HG02678 (cell line): ENCODE measurements at regions not wholly inside any gene's neighbourhood (a gene's known extent, or its start where the extent isn't known, plus 50 kb on each side); places are given as distances from the start of the nearest gene placed in this dataset.
"Not testable (repeated sequence)": the region's sequence is repeated elsewhere in the genome, so short reads cannot be mapped to it uniquely, and the experiment has no call there.

Experiments
- ATAC-seq: cut with Tn5 transposase; IDR thresholded peaks from one replicate; pipeline ENCODE4 v1.9.1; 2021; ENCODE audit warnings: mild to moderate bottlenecking, moderate library complexity; ENCODE audit not compliant: unreplicated experiment

GRCh38 chr14:53378142-53378541, 225.0 kb upstream of the DDHD1 start:
- no peak for ATAC-seq

- no peak for ATAC-seq
These were observed 222.9 kb upstream of the DDHD1 start for GRCh38 chr14:53376064-53376463.

- ATAC-seq = no peak
These were observed 222.5 kb upstream of the DDHD1 start for GRCh38 chr14:53375599-53375998.

DNA sequence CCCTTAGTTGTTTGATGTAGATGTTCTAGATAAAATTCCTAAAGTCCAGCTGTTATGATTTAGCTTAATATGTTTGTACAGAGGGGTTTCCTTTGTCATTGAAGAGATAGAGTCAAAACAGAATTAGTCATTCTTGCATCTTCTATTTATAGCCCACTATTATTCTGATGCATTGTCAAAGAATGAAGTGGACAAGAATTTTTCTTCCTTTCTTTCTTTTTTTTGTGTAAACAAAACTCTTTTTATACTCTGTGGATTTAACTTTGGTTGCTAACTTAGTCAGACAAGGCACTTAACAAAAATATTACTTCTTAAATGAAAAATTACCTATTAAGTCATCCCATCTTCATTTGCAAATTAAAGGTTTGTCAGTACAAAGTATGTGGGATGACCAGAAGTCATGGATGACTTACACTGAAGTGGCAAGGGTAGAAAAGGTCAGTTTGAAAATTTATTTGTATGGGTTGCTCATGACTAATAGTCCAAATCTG, 215.6 kb upstream of the DDHD1 start:
- no peak for ATAC-seq

- no peak for ATAC-seq
These were observed 214.9 kb upstream of the DDHD1 start for GRCh38 chr14:53368066-53368465.

GRCh38 chr14:53367644-53368026, 214.5 kb upstream of the DDHD1 start:
- no peak for ATAC-seq

- no peak for ATAC-seq
These were observed 212.5 kb upstream of the DDHD1 start for GRCh38 chr14:53365486-53366130.

GRCh38 chr14:53362916-53363315, 209.8 kb upstream of the DDHD1 start:
- not testable (repeated sequence) for ATAC-seq

DNA sequence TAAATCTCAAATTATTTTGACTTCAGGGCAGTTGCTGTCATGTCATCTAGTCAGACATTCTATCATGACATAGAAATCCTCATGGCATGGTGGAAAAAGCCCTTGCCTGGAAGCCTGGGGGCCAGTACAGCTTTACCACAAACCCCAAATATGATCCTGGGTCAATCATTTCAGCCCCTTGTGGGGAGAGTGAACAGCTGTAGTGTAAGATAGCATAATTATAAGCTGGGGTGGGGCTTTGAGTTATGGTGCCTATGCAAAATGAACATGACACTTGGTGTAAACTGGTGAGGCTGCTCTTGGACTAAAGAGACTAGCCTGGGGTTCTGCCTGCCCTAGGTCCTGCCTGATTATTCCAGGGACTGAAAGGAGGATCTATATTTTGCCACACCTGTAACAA, 207.7 kb upstream of the DDHD1 start:
- ATAC-seq = no peak

DNA sequence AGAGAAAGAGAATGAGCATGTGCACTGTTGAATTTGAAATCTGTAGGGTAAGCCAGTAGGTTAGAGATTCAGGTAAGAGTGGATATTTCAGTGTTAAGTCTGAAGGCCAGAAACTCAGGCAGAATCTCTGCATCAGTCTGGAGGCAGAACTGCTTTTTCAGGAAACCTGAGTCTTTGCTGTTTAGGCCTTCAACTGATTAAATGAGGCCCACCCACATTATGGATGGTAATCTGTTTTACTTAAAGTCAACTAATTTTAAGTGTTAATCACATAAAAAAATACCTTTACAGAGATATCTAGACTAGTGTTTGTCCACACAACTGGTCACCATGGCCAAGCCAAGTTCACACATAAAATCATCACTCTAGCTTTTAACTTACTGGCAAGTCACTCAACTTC, 205.0 kb upstream of the DDHD1 start:
- ATAC-seq = no peak

DNA sequence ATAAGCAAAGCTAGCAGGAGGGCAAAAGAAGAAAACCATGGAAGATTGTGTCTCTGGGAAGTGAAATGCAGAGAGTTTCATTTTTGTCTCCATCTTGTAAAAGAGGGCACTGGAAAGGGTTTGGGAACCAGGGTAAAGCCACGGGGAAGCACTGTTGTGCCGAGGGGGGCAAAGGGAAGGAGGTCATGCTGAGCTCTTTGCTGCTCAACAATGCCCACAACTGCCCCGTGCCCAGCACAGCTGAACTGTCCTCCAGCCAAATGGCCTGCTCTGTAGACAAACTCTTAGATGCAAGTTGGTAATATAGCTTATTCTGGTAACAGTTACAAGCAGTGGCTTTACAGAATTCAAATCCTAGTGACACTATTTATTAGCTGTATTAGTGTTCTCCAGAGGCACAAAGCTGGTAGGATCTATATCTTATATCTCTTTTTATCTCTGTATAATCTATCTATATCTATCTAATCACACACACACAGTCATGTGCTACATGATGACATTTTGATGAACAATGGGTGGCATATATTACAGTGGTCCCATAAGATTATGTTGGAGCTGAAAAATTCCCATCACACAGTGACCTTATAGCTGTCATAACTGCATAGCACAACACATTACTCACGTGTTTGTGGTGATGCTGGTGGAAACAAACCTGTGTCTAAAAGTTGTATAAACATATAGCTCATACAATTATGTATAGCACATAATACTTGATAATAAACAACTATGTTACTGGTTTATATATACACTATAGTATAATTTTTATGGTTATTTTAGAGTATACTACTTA, 203.4 kb upstream of the DDHD1 start:
- ATAC-seq = no peak

DNA sequence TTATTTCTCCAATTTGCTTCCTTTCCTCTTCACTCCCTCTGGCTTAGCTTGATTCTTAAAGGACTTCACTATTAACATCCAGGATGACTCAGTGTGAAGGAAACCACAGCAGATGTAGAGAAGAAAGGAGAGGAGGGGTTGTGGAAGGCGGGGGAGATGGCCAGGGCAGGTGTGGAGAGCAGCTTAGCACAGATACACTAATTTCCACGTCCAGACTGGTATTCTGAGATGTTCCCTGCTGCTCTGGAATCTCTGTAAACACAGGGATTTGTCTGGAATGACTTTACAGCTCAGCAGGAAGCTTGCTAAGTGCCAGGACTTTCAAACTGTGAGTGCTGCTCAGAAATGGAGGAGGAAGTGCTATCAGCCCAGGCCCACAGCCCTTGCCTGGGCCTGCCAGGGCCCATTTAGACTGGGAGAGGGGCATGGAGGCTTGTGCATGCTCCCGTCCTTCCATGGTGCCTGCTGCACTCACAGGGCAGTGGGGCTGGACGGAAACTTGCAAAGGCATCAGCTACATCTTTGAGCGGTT, 202.5 kb upstream of the DDHD1 start:
- ATAC-seq = no peak

DNA sequence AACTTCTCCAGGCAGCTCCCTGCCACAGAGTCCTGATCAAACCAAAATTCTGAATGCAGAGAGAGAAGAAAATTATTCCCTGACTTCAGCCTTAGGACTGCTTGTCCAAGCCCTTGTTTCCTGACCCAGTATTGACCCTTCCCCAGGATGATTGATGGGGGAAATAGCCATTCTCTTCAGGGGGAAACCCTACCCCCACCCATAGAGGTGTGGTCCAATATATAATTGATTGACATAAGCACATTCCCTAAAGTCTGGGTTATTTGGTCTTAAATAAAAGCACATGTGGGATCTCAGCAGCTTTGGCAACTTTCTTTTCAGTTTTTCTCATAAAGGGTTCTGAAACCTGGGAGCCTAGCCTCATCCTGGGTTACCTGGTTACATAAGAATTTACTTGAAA, 201.2 kb upstream of the DDHD1 start:
- ATAC-seq = no peak

GRCh38 chr14:53350866-53351265, 197.7 kb upstream of the DDHD1 start:
- no peak for ATAC-seq

DNA sequence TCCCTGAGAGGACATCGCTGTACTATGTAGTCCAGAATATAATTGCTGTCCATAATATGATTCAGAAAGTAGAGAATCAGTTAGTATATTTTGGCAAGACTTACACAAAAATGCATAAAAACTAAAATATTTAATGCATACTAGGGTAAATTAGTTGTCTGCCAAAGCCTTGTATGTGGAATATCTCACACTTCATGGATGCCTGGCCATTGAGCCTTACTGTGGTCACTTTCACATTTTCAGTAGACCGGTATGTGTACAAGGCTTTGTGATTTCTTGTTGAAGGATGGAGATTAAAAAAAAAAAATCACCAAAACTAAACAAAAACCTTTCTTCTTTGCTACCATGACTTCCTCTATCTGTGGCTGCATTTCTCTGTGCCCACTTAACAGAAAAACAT, 197.3 kb upstream of the DDHD1 start:
- ATAC-seq = no peak

- ATAC-seq = no peak
These were observed 193.9 kb upstream of the DDHD1 start for GRCh38 chr14:53346988-53347387.

DNA sequence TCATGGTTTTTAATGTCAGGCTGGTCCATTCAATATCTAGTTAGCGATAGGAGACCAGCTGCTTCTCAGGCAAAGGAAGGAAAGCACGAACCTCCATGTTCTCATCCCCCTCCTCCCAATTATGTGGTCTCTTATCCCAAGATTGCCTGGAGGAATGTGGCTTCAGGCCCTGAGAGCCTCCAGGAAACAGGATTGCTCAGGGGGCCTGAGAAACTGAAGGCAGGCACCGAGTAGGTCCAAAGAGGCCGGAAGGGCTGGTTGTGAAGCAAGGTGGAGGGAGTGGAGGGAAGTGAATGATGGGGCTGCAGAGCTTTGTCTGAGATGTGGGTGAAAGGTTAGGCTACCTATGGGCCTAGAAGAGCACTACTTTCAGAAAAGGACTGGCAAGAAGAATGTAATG, 188.2 kb upstream of the DDHD1 start:
- ATAC-seq = no peak

- no peak for ATAC-seq
These were observed 185.1 kb upstream of the DDHD1 start for GRCh38 chr14:53338192-53338591.

DNA sequence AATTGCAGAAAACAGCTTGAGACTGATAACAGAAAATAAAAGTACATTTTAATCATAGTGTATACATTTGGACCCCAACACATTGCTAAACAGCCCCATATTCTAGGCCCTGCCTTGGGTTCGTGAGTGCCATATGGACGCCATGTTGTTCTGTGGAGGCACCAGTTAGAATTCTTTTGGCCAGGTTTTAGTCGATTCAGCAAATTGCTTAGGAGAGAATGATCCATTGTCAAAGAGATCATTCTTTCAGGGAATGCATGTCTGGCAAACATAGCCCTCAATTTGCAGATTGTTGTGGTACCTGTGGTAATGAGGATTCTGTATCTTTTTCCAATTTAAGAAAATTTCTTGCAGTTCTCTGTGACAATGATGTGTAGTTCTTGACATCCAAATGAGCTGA, 183.6 kb upstream of the DDHD1 start:
- no peak for ATAC-seq

- ATAC-seq = no peak
These were observed 180.7 kb upstream of the DDHD1 start for GRCh38 chr14:53333809-53334208.

- no peak for ATAC-seq
These were observed 178.8 kb upstream of the DDHD1 start for GRCh38 chr14:53331921-53332320.

GRCh38 chr14:53331247-53331646, 178.1 kb upstream of the DDHD1 start:
- no peak for ATAC-seq
